GM21576 (cell line): ENCODE measurements at regions not wholly inside any gene's neighbourhood (a gene's known extent, or its start where the extent isn't known, plus 50 kb on each side); places are given as distances from the start of the nearest gene placed in this dataset.

Experiments used
- ATAC-seq: cut with Tn5 transposase; IDR thresholded peaks from one replicate; pipeline ENCODE4 v1.9.1; 2021; ENCODE audit warnings: mild to moderate bottlenecking, moderate library complexity; ENCODE audit not compliant: unreplicated experiment

GRCh38 chr7:42400211-42400772 lies 163.3 kb upstream of the GLI3 start:
- ATAC-seq, result no peak

GRCh38 chr7:42395607-42396006 lies 158.6 kb upstream of the GLI3 start:
- no peak for ATAC-seq

GRCh38 chr7:42392826-42393225 lies 155.8 kb upstream of the GLI3 start:
- no peak for ATAC-seq

GRCh38 chr7:42389697-42390096 lies 152.7 kb upstream of the GLI3 start:
- ATAC-seq, result no peak

- ATAC-seq, result no peak
Measured at GRCh38 chr7:42385912-42386311, 148.9 kb upstream of the GLI3 start.

- no peak for ATAC-seq
Measured at GRCh38 chr7:42381161-42381560, 144.2 kb upstream of the GLI3 start.

- ATAC-seq, result no peak
Measured at GRCh38 chr7:42380401-42380800, 143.4 kb upstream of the GLI3 start.

- ATAC-seq, result no peak
Measured at GRCh38 chr7:42378149-42378548, 141.1 kb upstream of the GLI3 start.

GRCh38 chr7:42373285-42373684 lies 136.3 kb upstream of the GLI3 start:
- ATAC-seq, result no peak

GRCh38 chr7:42372479-42372878 lies 135.5 kb upstream of the GLI3 start:
- no peak for ATAC-seq

GRCh38 chr7:42359946-42360345 lies 122.9 kb upstream of the GLI3 start:
- no peak for ATAC-seq

- ATAC-seq, result no peak
Measured at GRCh38 chr7:42351316-42351935, 114.4 kb upstream of the GLI3 start.

- no peak for ATAC-seq
Measured at GRCh38 chr7:42350801-42351200, 113.8 kb upstream of the GLI3 start.

GRCh38 chr7:42348631-42349030 lies 111.6 kb upstream of the GLI3 start:
- no peak for ATAC-seq

- no peak for ATAC-seq
Measured at GRCh38 chr7:42348071-42348470, 111.1 kb upstream of the GLI3 start.

GRCh38 chr7:42347616-42348015 lies 110.6 kb upstream of the GLI3 start:
- ATAC-seq, result no peak

GRCh38 chr7:42345478-42346299 lies 108.7 kb upstream of the GLI3 start:
- no peak for ATAC-seq

GRCh38 chr7:42344198-42344755 lies 107.3 kb upstream of the GLI3 start:
- no peak for ATAC-seq

- no peak for ATAC-seq
Measured at GRCh38 chr7:42342381-42342780, 105.4 kb upstream of the GLI3 start.

- no peak for ATAC-seq
Measured at GRCh38 chr7:42340436-42340835, 103.4 kb upstream of the GLI3 start.

GRCh38 chr7:42338916-42339540 lies 102.0 kb upstream of the GLI3 start:
- ATAC-seq, result no peak
